ENCODE measurements at regions not wholly inside any gene's neighbourhood (a gene's known extent, or its start where the extent isn't known, plus 50 kb on each side); places are given as distances from the start of the nearest gene placed in this dataset.
"Not testable (repeated sequence)": the region's sequence is repeated elsewhere in the genome, so short reads cannot be mapped to it uniquely, and the experiment has no call there.

DNA sequence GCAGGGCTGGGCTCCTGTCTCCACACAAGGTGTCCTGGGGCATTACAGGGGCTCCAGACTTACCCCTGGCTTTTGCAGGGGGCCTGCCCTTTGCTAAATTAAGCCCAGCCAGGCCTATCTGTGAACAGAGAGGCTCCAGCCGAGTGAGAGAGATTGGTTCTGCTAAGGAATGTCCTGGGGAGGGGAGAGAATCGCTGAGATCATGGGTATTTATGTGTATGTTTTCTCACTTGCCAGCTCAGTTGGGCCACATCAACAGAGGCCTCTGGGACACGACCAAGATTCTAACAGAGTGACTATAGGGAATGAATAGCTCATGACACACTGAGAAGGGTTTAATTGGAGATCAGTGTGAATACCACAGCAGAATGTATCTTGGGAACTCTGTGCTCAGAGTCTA lies 109.8 kb upstream of the NBPF8 start:
- H3K4me1 ChIP-seq; DNase-seq; H3K4me3 ChIP-seq; H3K27me3 ChIP-seq; intact Hi-C loops (cut with DNase I); H3K27ac ChIP-seq; H3K9me3 ChIP-seq; H3K36me3 ChIP-seq: not testable (repeated sequence)
- WGBS, 2 donors, result no CpG with 5 or more reads among the region's 3 CpGs
- ATAC-seq, result peak; percentile 80 to 93 (median 92)

DNA sequence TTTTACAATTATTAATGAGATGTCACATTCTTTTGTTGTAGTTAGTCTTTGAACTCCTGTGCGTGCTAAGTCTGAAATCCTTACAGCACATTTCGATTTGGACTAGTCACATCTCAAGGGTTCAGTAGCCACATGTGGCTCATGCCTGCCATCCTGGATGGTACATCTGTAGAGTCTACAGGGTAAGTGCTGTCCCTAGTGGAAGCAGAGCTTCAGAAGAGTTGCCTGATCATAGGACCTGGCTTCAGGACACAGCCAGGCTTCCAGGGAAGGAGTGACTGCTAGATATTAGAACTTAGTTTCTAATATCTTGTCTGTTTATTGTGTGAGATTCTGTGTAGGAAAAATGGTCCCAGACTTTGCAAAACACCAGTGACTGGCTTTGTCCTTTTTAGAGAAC lies 110.5 kb upstream of the NBPF8 start:
- peak; percentile 31 to 73 (median 68) for ATAC-seq

DNA sequence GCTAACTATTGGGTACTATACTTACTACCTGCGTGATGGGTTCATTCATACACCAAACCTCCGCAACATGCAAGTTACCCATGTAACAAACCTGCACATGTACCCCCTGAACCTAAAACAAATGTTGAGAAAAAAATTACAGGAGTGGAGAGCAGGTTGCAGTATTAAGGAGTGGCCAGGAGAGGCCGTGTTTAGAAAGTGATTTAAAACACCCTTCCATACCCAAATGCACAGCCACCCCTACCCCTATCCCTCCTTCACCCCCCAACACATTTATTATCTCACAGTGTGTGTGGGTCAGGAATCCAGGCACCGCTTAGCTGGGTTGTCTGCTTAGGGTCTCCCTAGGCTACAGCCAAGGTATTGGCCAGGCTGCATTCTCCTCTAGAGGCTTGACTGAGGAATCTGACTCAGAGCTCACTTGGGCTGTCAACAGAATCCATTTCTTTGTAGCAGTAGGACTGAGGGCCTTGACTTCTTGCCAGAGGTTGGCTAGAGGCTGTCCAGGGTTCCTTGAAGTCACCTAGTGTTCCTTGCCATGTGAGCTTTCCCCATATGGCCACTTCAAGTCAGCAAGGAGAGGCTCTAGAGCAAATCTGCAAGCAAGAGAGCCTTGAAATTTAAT lies 115.3 kb upstream of the NBPF8 start:
- intact Hi-C loops (cut with DNase I); DNase-seq; H3K27ac ChIP-seq; H3K4me1 ChIP-seq; H3K36me3 ChIP-seq; H3K27me3 ChIP-seq; H3K4me3 ChIP-seq; H3K9me3 ChIP-seq: not testable (repeated sequence)
- peak in 6 of 8 donors; percentile 8 to 72 (median 24) for ATAC-seq
- 79% methylated on average over 2 of the region's 4 CpGs; no CpG with 5 or more reads in 1 of the 2 donors for WGBS, 2 donors

More for the DNA sequence above, 110.5 kb upstream of the NBPF8 start:
- no CpG with 5 or more reads among the region's 2 CpGs for WGBS, 2 donors
- H3K36me3 ChIP-seq; H3K27me3 ChIP-seq; DNase-seq; H3K9me3 ChIP-seq; intact Hi-C loops (cut with DNase I); H3K4me1 ChIP-seq; H3K4me3 ChIP-seq; H3K27ac ChIP-seq: not testable (repeated sequence)

DNA sequence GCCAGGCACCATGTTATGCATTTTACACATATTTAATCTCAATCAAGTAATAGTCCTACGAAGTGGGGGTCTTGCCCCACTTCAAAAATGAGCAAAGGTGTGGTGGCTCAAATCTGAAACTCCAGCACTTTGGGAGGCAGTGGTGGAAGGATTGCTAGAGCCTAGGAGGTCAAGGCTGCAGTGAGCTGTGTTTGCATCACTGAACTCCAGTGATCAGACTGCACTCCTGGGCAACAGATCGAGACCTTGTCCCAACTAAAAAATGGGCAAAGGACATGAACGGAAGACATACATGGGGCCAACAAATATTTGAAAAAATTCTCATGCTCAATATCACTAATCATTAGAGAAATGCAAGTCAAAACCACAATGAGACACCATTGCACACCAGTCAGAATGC lies 116.3 kb upstream of the NBPF8 start:
- H3K4me3 ChIP-seq; H3K27ac ChIP-seq; DNase-seq; H3K9me3 ChIP-seq; H3K27me3 ChIP-seq; H3K4me1 ChIP-seq; H3K36me3 ChIP-seq; intact Hi-C loops (cut with DNase I): not testable (repeated sequence)
- WGBS, 2 donors, result no CpG with 5 or more reads among the region's 3 CpGs
- peak in 1 of 8 donors; percentile 31 for ATAC-seq

DNA sequence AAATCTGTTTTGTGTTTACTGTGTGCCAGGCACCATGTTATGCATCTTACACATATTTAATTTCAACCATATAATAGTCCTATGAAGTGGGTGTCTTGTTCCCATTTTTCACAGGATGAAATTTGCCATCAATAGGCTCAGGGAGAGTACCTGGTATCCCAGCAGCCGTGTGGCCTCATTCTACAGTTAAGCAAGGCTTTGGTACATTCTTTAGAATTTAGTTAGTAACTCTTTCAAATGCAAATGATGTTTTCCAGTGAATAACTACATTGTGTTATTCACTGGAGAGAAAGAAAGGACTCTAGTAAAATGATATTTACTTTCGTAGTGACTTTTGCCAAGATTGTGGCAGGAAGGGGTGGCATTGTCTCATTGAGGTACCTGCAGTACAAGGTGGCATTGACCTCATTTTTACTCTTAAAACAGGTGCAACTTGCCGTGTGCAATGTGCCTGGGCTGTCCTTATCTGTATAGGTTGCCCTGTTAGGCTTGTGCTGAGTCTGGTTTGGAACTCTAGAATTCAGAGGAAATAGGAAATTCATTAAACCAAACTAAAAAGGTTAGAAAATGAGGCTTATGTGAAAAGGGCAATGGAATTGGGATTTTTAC lies 117.4 kb upstream of the NBPF8 start:
- H3K9me3 ChIP-seq; H3K27me3 ChIP-seq; H3K4me3 ChIP-seq; DNase-seq; ATAC-seq; intact Hi-C loops (cut with DNase I); H3K36me3 ChIP-seq; H3K4me1 ChIP-seq; H3K27ac ChIP-seq: not testable (repeated sequence)
- WGBS, 2 donors, result no CpG with 5 or more reads among the region's 3 CpGs

DNA sequence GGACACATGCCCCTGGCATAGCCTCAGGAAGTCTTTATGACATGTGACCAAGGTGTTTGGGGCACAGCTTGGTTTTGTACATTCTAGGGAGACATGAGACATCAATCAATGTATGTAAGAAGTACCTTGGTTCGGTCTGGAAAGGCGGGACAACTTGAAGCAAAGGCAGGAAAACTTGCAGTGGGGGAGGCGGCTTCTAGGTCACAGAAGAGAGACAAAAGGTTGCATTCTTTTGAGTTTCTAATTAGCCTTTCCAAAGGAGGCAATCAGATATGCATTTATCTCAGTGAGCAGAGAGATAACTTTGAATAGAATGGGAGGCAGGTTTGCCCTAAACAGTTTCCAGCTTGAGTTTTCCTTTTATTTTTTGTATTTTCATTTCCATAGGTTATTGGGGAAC lies 113.8 kb upstream of the SEC22B start:
- H3K27me3 ChIP-seq; ATAC-seq; H3K4me3 ChIP-seq; H3K36me3 ChIP-seq; H3K4me1 ChIP-seq; DNase-seq; H3K9me3 ChIP-seq; H3K27ac ChIP-seq; intact Hi-C loops (cut with DNase I): not testable (repeated sequence)
- no CpG with 5 or more reads among the region's 3 CpGs for whole genome bisulfite sequencing, 2 donors

DNA sequence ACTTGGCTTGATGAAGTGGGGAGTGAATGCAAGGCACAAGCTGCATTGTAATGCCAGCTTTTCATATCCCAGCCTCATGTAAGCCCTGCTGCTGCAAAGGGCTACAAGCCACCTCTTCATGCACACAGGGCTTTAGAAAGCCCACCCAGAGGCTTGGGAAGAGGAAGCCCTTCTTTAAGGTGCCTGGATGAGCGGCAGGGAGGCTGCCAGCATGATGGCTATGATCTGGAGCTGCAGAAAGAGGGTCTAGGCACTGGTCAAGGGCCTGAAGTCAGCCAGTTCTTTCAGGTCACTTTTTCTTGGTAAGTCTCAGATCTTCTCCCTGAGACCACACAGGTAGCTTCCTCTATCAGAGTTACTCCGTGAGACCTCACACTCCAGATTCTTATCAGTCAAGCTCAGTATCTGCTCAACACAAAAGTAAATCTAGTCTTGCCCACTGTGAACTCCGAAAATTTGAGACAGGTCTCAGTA lies 113.3 kb upstream of the SEC22B start:
- H3K27ac ChIP-seq; H3K27me3 ChIP-seq; intact Hi-C loops (cut with DNase I); H3K36me3 ChIP-seq; H3K9me3 ChIP-seq; ATAC-seq; H3K4me3 ChIP-seq; H3K4me1 ChIP-seq; DNase-seq: not testable (repeated sequence)
- WGBS, 2 donors, result no CpG with 5 or more reads among the region's 3 CpGs

DNA sequence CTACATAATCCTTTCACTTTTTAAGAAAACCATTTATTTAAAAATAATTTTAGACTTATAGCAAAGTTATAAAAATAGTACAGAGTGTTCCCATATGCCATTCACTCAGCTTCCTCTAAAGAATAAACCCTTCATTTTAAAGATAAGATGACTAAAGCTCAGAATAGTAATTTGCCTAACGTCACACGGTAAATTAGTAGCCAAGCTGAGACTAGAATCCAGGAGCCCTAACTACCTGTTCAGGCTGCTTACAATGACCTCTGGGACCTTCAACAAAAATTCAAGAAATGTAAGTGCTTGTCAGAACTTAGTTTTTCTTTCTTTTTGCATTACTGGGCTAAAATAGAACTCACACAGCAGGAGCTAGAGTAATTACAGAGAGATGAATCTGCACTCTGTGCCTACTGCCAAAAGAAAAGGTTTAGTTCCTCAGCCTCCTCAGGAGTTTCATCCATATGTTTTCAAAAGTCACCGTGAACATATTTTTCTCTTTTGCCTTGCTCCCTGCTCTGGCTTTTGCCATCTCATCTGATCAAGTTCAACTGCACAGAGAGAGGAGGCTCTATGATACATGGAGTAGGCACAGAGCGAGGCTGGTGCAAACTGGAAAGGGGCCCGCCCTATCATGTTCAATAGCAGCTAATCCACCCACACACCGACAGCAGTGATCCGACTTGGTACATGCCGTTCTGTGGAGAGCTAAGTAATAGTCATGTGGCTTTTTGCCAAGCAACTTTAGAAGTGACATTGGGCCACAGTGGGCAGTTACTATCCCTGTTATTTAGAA lies 112.7 kb upstream of the SEC22B start:
- H3K27me3 ChIP-seq; H3K9me3 ChIP-seq; intact Hi-C loops (cut with DNase I); H3K27ac ChIP-seq; H3K4me3 ChIP-seq; DNase-seq; H3K4me1 ChIP-seq; H3K36me3 ChIP-seq: not testable (repeated sequence)
- WGBS, 2 donors, result no CpG with 5 or more reads among the region's 8 CpGs
- peak; percentile 84 to 95 (median 91) for ATAC-seq

DNA sequence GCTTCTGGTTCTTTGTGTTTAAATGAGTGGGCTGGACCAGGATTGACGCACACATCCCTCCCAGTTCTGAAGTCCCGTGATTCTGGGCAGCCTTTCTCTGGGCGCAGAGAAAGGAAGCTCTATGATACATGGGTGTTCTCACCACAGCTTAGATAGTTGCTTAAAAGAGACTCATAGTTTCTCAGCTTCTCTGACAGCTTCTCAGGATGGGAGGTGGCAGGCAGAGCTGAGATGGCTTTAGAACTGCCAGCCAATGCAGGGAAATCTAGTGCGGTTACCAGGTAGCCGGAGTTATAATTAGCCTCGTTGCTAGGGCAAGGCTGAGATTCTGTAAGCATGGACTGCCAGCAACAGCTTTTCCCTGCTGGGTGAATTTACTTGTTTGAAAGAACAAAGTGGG lies 111.8 kb upstream of the SEC22B start:
- H3K9me3 ChIP-seq; H3K27ac ChIP-seq; intact Hi-C loops (cut with DNase I); DNase-seq; H3K4me1 ChIP-seq; H3K27me3 ChIP-seq; H3K4me3 ChIP-seq; H3K36me3 ChIP-seq: not testable (repeated sequence)
- ATAC-seq, result peak; percentile 63 to 89 (median 80)
- no CpG with 5 or more reads among the region's 6 CpGs for WGBS, 2 donors

DNA sequence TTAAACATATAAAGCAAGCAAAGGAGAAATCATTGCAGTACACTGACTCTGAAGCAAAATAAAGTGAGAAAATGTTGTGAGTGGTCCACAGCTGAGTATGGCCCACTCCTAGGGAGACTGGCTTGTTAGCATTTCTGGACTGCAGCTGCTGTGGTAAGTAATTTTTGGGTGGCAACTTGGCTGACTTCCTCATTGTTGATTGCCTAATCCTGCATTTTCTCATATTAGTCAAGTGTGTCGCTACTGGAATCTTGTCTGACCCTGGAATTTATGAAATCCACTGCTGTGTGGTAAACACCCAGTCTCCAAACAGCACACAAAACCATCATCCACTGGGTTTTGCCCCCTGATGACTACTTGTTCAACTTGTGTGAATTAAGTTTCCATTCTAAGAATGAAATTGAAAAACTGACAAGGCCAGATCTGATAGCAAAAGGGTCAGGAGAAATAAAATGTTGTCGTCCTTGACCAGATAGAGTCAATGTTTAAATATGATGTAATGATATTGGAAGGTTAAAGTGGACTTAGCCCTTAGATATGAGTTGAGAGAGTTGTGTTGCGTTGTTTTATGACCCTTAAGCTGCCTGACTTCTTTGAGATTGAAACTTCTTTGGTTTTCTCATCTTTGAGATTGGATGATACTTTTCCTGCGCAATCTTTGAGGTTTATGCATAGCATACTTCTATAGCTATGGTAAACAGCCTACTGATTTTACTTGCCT lies 106.6 kb upstream of the SEC22B start:
- H3K27me3 ChIP-seq; DNase-seq; H3K27ac ChIP-seq; intact Hi-C loops (cut with DNase I); H3K9me3 ChIP-seq; H3K36me3 ChIP-seq; H3K4me3 ChIP-seq; H3K4me1 ChIP-seq: not testable (repeated sequence)
- no CpG with 5 or more reads among the region's 4 CpGs for WGBS, 2 donors
- peak in 5 of 8 donors; percentile 1 to 72 (median 47) for ATAC-seq

DNA sequence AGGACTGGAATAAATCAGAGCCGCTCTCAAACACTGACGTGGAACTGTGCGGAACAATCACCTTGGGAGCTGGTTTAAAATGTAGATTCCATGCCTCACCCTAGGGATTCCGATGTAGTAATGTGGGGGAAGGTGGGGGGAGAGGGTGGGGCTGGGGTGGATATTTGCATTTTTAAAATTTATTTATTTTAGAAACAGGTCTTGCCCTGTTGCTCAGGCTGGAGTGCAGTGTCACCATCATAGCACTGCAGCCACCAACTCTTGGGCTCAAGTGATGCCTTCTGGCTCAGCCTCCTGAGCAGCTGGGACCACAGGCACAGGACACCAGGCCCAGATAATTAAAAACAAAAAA lies 101.9 kb upstream of the SEC22B start:
- H3K4me3 ChIP-seq; H3K36me3 ChIP-seq; H3K4me1 ChIP-seq; H3K9me3 ChIP-seq; DNase-seq; H3K27me3 ChIP-seq; intact Hi-C loops (cut with DNase I); H3K27ac ChIP-seq: not testable (repeated sequence)
- ATAC-seq, result peak; percentile 1 to 58 (median 28)
- WGBS, 2 donors, result no CpG with 5 or more reads among the region's 4 CpGs

Measured in heart right ventricle (tissue), 16 donors.